Uterus (tissue), 2 donors: ENCODE measurements at regions not wholly inside any gene's neighbourhood (a gene's known extent, or its start where the extent isn't known, plus 50 kb on each side); places are given as distances from the start of the nearest gene placed in this dataset.

Source experiments
- CTCF ChIP-seq, 4 experiments: fragments of 200-600 bp in 2 of 4; fragments of 450-650 bp in 2 of 4; sonication (generic) in 2 of 4; IDR thresholded peaks; one replicate each; pipeline ENCODE4 v1.5.1; 2016 to 2019; ENCODE audit warnings: antibody characterized with exemption in 4 of 4, mild to moderate bottlenecking in 2 of 4, moderate library complexity in 1 of 4
- POLR2A ChIP-seq, 2 donors: fragments of 450-650 bp; IDR thresholded peaks; one replicate each; pipeline ENCODE4 v1.6.1; 2016; ENCODE audit warnings: antibody characterized with exemption in 2 of 2, mild to moderate bottlenecking in 1 of 2, moderate library complexity in 1 of 2

- TF ChIP-seq CTCF (IDR thresholded peaks at IDR 0.05) (no peak), POLR2A (IDR thresholded peaks at IDR 0.05) (no peak)
Measured at GRCh38 chr16:24652209-24652712, 77.2 kb upstream of the TNRC6A start.
